Limb (tissue), 2 donors: ENCODE measurements at regions not wholly inside any gene's neighbourhood (a gene's known extent, or its start where the extent isn't known, plus 50 kb on each side); places are given as distances from the start of the nearest gene placed in this dataset.
"Not testable (repeated sequence)": the region's sequence is repeated elsewhere in the genome, so short reads cannot be mapped to it uniquely, and the experiment has no call there.

Experiments used
- DNase-seq, 2 donors: peaks; one replicate each; pipeline ENCODE4 v3.0.0-alpha.2; 2016; ENCODE audit errors: extremely low spot score in 2 of 2

DNA sequence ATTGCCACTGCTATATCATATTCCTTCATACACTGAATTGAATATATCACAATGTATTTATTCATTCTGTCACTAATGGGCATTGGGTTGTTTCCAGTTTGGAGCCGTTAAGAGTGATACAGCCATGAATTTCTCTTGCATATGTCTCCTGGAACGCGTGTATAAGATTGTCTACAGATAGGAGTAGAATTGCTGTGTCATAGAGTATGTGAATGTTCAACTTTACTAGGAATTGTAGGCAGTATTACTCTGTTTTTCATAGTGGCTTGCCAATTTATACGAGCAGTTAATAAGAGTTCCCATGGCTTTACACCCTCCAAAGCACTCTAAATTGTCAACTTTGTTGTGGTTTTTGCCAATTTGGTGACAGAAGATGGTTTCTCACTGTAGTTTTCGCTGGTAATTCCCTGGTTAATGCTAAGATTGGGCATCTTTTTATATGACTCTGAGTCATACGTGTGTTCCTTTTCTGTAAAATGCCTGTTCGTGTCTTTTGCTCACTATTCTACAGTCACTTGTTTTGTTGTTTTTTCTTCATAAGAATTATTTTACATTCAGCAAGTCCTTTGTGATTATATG lies 136.1 kb upstream of the LIPC start:
- no peak for DNase-seq

GRCh38 chr15:58296276-58296675 lies 135.5 kb upstream of the LIPC start:
- no peak for DNase-seq

GRCh38 chr15:58297639-58298038 lies 134.2 kb upstream of the LIPC start:
- DNase-seq, result no peak

DNA sequence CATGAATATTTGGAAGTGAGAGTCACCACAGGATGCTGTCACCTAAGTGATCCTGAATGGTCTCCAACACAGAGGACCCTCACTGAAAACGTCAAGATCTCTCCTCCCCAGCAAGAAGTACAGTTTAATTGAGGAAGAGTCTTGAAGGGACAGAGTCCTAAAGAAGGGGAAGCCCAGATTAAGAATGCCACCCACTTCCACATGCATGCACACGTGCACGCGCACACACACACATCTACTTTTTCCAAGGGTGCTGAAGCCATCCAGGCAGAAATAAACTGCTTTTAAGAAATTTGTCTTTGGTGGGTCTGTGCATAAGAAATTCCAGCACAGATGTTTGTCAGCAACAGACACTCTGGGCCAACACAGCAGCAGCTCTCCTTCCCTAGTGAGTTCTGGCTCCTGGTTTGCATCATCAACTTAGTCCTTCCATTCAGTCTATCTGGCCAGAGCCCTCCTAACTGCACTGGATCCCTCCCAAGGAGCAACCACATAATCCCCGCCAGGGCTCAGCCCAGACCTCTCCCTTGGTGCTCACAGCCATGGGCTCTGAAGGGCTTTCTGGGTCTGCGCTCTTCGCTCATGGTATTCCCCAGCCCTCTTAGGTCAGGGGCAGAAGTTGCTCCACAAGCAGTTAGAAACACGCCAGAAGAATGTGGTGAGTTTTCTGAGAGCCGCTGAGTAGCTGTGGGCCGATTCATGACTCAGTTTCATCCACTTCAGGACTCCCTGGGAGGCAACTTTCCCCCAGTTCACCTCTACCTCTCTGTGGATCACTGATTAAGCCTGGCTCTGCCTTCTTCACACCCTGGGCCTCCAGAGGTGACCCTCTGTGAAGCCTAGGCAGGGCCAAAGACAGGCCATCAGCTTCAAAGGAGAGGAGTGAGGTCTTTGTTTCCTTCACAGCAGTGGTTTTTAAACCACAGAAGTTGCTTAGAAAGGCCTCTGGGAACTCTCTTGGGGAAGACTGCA lies 132.6 kb upstream of the LIPC start:
- DNase-seq, result no peak

DNA sequence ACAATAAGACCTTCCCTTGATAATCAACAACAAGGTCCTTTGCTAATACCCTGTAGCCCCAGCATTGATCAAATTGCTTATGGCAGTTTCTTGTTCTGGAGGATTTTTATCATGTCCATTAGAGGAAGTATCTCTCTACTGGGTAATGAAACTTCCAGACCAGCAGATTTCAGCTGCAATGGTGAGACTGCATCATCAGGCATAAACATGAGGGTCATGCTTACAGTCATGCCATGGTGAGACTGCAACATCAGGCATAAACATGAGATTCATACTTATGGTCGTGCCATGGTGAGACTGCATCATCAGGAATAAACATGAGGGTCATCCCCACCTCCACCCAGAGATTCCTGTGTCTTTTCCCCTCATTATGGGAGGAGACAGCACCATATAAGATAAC lies 129.0 kb upstream of the LIPC start:
- DNase-seq, result no peak

DNA sequence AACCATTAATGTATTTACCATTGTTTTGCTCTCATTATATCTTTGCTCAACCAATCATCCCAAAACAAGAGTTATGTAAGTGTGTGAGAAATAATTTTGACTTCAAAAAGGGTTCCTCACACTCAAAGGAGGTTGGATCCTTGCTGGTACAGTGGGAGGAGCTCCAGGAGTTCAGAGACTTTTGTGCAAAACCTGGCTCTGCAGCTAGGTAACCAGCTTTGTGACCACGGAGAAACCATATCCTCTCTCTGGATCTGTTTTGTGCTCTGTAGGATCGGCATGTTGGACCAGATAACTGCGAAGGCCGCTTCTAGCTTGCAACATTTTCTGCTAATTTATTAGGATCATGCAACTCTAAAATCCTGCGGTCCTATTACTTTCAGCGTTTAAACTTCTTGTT lies 128.6 kb upstream of the LIPC start:
- DNase-seq, result no peak

GRCh38 chr15:58306591-58307312 lies 125.0 kb upstream of the LIPC start:
- DNase-seq, result no peak

GRCh38 chr15:58307313-58307961 lies 124.4 kb upstream of the LIPC start:
- DNase-seq, result no peak

DNA sequence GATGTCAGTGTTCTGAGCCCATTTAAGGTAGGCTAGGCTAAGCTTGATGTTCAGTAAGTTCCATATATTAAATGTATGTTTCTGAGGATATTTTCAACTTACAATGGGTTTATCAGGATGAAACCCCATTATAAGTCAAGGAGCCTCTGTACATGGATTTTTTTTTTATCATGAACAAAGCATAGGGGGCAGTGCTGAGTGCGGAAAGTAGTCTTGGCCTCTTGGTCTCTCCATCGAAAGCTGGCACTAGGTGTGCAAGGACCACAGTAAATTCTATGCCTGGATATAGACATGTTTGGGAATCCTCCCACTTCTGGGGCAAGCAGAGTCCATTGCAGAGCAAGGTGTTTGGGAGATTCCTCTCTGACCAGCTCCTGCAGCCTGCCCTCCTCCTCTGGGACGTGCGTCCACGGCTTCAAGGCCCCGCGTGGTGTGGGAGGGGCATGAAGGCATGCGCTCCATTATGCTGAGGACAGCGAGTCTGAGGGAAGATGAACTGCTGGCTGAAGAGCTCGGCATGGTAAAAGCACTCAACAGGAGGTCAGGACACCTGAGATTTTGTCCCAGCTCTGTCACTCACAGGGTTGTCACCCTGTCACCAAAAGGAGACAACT lies 122.9 kb upstream of the LIPC start:
- no peak for DNase-seq

- no peak for DNase-seq
These were observed 121.5 kb upstream of the LIPC start for GRCh38 chr15:58309963-58310928.

DNA sequence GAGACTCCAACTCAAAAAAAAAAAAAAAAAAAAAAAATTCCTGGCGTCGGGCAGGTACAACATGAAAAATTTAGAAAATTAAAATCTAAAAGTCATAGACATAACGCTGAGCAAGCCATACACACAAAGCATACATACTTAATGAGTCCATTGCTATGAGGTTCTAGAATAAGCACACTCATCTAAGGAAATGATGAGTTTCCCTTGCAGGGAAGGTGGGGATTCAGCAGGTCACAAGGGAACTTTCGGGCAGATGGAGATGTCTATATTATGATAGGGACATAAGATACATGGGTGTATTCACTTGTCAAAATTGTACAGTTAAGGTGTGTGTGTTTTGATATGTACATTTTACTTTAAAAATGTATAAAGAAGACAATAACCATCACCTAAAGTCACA lies 120.2 kb upstream of the LIPC start:
- no peak for DNase-seq

- DNase-seq, result no peak
These were observed 119.8 kb upstream of the LIPC start for GRCh38 chr15:58312031-58312430.

DNA sequence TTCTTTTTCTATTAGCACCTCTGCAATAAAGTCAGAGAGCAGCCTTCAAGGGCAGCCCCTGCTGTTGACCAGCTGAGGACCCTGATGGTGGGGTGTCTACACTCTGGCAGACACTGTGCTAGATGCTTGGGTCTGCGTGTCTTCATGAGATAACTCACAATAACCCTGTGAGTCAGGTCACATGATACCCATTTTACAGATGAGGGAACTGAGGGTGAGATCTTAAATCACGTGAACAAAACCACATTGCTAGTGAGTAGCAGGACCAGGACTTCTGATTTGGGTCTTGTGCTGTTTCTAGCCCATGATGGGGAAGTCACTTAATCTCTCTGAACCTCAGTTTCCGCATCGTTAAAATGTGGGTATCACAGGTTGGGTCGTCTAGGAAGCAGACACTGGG lies 118.5 kb upstream of the LIPC start:
- no peak for DNase-seq

DNA sequence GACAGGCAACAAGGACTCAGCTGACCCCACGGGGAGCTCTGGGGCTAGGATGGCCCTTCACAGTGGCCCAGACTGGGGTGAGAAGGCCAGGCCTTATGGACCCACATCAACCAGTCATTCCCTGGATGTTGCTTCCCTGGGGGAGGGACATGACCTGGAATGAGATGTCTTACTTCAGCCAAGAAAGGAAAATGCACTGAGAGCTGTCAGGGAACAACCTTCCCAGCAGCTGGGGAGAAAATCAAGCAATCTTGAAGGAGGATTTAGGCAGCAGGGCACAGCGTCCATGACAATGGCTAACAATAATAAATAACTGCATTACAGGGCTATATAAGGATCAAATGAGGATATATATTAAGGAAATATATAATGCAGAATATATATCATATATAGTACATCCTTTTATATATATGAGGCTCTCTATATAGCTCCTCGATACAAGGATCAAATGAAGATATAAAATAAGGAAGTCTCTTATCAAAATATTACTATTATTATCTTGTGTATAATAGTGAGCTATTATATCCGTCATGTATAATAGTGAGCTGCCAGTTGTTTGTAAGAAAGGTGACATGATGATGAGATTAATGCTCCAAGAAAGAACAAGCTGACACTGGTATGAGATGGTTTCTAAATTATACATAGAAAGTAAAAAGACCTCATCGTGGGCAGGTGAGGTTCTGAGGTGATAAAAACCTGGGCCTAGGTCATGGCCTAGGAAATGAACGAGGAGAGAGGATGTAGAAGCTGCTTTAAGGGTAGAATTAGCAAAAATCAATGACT lies 117.8 kb upstream of the LIPC start:
- DNase-seq, result no peak

DNA sequence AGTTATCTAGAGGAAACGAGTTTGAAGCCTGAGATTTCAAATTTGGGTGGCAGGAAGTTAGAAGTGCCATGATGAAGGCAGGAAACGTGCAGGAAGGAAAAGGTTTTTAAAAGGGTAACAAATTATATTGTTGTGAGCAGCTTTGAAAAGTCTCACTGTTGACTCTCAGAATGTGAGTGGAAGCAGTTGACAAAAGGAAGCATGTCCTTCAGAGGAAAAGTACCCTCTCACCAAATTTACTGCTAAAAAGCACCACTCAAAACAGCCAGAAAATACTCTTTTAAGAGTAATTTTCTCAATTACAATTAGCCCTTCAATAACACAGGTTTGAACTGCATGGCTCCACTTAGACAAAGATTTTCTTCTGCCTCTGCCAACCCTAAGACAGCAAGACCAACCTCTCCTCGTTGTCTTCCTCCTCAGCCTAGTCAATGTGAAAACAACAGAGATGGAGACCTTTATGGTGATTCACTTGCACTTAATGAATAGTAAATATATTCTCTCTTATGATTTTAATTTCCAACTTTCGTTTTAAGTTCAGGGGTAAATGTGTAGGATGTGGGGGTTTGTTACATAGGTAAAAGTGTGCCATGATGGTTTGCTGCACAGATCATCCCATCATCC lies 117.1 kb upstream of the LIPC start:
- DNase-seq, result no peak

DNA sequence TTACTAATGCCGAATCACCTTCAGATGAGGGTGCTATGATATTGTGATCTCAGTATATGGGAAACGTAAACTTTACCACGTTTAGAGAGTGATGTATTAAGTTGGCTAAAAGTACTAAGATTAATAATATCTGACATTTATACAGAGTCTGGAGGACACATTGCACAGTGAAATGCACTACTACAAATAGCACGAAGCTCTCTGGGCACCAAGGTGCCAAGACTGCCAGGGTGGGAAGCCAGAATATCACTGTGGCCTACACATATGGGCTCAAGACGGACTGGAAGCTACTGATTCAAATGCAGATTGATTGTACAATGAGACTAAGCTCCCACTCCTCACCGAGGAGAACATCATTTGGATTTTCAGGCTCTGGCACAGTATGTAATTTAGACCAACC lies 113.3 kb upstream of the LIPC start:
- no peak for DNase-seq

GRCh38 chr15:58321034-58321433 lies 110.8 kb upstream of the LIPC start:
- no peak for DNase-seq

GRCh38 chr15:58322253-58322652 lies 109.5 kb upstream of the LIPC start:
- peak in 1 of 2 donors; percentile 34 for DNase-seq

DNA sequence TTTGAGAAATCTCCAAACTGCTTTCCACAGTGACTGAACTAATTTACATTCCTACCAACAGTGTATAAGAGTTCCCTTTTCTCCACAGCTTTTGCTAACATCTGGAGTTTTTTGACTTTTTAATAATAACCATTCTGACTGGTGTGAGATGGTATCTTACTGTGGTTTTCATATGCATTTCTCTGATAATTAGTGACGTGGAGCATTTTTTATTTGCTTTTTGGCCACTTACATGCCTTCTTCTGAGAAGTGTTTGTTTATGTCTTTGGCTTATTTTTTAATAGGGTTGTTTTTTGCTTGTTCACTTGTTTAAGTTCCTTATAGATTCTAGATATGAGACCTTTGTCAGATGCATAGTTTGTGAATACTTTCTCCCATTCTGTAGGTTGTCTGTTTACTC lies 108.5 kb upstream of the LIPC start:
- not testable (repeated sequence) for DNase-seq
